Uterus (tissue), 3 donors: ENCODE measurements at regions not wholly inside any gene's neighbourhood (a gene's known extent, or its start where the extent isn't known, plus 50 kb on each side); places are given as distances from the start of the nearest gene placed in this dataset.

Experiments
- DNase-seq, 2 donors: peaks; one replicate each; pipeline ENCODE4 v3.0.0-alpha.2; 2019 to 2020
- H3K27ac ChIP-seq, 2 donors: fragments of 200-600 bp; sonication (generic); 1 replicate in 1 of 2; 2 replicates in 1 of 2; pipeline ENCODE4 v1.5.1; 2016 to 2018
- H3K27me3 ChIP-seq, 2 donors: fragments of 200-600 bp; sonication (generic); one replicate each; pipeline ENCODE4 v1.5.1; 2018 to 2019; ENCODE audit warnings: control low read depth in 1 of 2
- H3K36me3 ChIP-seq, 2 donors: fragments of 200-600 bp; sonication (generic); one replicate each; pipeline ENCODE4 v1.5.1; 2019; ENCODE audit warnings: control low read depth in 1 of 2
- H3K4me1 ChIP-seq, 2 donors: fragments of 200-600 bp; sonication (generic); one replicate each; pipeline ENCODE4 v1.5.1; 2018 to 2019; ENCODE audit warnings: control low read depth in 1 of 2
- H3K4me3 ChIP-seq, 2 donors: fragments of 200-600 bp; sonication (generic); 1 replicate in 1 of 2; 2 replicates in 1 of 2; pipeline ENCODE4 v1.5.1; 2018 to 2019; ENCODE audit warnings: mild to moderate bottlenecking in 1 of 2
- H3K9me3 ChIP-seq, 2 donors: fragments of 200-600 bp; sonication (generic); one replicate each; pipeline ENCODE4 v1.5.1; 2019; ENCODE audit warnings: control low read depth in 1 of 2
- CTCF ChIP-seq, 4 experiments: fragments of 200-600 bp in 2 of 4; fragments of 450-650 bp in 2 of 4; sonication (generic) in 2 of 4; IDR thresholded peaks; one replicate each; pipeline ENCODE4 v1.5.1; 2016 to 2019; ENCODE audit warnings: antibody characterized with exemption in 4 of 4, mild to moderate bottlenecking in 2 of 4, moderate library complexity in 1 of 4
- POLR2A ChIP-seq, 2 donors: fragments of 450-650 bp; IDR thresholded peaks; one replicate each; pipeline ENCODE4 v1.6.1; 2016; ENCODE audit warnings: antibody characterized with exemption in 2 of 2, mild to moderate bottlenecking in 1 of 2, moderate library complexity in 1 of 2
- intact Hi-C: fragments of 100-400 bp; cut with DNase I; formaldehyde crosslinking; loops from one replicate; pipeline ENCODE4 v1.15.1; 2023; ENCODE audit warnings: low total_unique reads
- donor health status: DM: yes; HTN: yes; CAD: no.

DNA sequence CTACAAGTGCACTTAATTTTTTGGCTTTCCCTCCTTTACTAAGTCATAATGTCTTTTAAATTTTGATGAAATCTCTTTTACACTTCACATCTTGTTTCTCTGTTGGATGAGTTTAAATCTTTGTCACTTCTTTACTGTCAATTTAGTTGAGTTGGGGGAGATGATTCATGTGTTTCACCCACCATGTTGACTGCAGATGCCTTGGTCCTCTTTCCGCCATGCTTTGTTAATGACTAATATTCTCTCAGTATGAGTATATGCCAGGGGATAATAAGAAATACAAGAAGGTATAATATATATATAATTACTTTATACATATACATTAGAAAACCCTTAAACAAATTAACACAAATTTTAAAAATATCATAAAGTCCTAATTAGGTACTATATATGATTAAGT, 149.7 kb upstream of the SPRED1 start:
- no peaks in the 10 kb centered on the region for H3K27me3 ChIP-seq

DNA sequence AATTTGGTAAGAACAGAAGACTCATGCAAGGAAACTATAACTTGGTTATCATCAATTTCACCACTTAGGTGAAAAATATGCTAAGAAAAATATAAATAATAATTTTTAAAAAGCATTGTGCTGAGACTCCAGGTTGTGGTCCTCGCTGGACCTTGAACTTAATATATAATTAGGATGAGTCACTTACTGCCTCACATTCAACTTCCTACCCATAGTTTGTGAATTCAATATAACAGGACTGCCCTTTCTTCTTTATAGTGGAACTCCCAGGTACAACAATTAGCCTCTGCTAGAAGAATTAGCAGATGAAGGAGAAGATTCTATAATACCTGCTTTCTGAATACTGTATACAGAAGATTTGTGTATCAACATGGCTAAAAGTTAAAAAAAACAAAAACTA, 149.1 kb upstream of the SPRED1 start:
- H3K27ac ChIP-seq, result no peak overlapping the region
- H3K36me3 ChIP-seq, result no peaks in the 10 kb centered on the region
- no peaks in the 10 kb centered on the region for H3K27me3 ChIP-seq
- no peaks in the 10 kb centered on the region for H3K9me3 ChIP-seq
- DNase-seq, result no peak
- intact Hi-C loops, result no loop called here
- H3K4me3 ChIP-seq, result no peak overlapping the region
- no peaks in the 10 kb centered on the region for H3K4me1 ChIP-seq
- no peak for TF ChIP-seq CTCF (IDR thresholded peaks at IDR 0.05)
- no peak for TF ChIP-seq POLR2A (IDR thresholded peaks at IDR 0.05)

More for the DNA sequence above, 149.7 kb upstream of the SPRED1 start:
- no peak for DNase-seq
- H3K4me1 ChIP-seq, result no peaks in the 10 kb centered on the region
- no peaks in the 10 kb centered on the region for H3K9me3 ChIP-seq
- no peak overlapping the region for H3K4me3 ChIP-seq
- TF ChIP-seq POLR2A (IDR thresholded peaks at IDR 0.05) (no peak), CTCF (IDR thresholded peaks at IDR 0.05) (no peak)
- no peak overlapping the region for H3K27ac ChIP-seq
- intact Hi-C loops, result no loop called here
- H3K36me3 ChIP-seq, result no peaks in the 10 kb centered on the region

GRCh38 chr15:38111070-38111469, 141.6 kb upstream of the SPRED1 start:
- no peak for DNase-seq
- no peak overlapping the region for H3K27ac ChIP-seq
- no peaks in the 10 kb centered on the region for H3K36me3 ChIP-seq
- no peaks in the 10 kb centered on the region for H3K9me3 ChIP-seq
- intact Hi-C loops, result no loop called here
- H3K4me3 ChIP-seq, result no peak overlapping the region
- no peak for TF ChIP-seq CTCF (IDR thresholded peaks at IDR 0.05)
- no peak for TF ChIP-seq POLR2A (IDR thresholded peaks at IDR 0.05)
- no peaks in the 10 kb centered on the region for H3K27me3 ChIP-seq
- H3K4me1 ChIP-seq, result no peaks in the 10 kb centered on the region

GRCh38 chr15:38112406-38112805, 140.2 kb upstream of the SPRED1 start:
- Histone ChIP-seq H3K27ac (no peak overlapping the region), H3K9me3 (no peaks in the 10 kb centered on the region), H3K4me1 (no peaks in the 10 kb centered on the region), H3K27me3 (no peaks in the 10 kb centered on the region), H3K36me3 (no peaks in the 10 kb centered on the region), H3K4me3 (no peak overlapping the region)
- intact Hi-C loops, result no loop called here
- no peak for DNase-seq
- TF ChIP-seq CTCF (IDR thresholded peaks at IDR 0.05) (no peak), POLR2A (IDR thresholded peaks at IDR 0.05) (no peak)

- TF ChIP-seq CTCF (IDR thresholded peaks at IDR 0.05), result no peak
- no peak for TF ChIP-seq POLR2A (IDR thresholded peaks at IDR 0.05)
- no peak for DNase-seq
- no peak overlapping the region for H3K27ac ChIP-seq
- H3K27me3 ChIP-seq, result no peaks in the 10 kb centered on the region
- no peaks in the 10 kb centered on the region for H3K4me1 ChIP-seq
- H3K36me3 ChIP-seq, result no peaks in the 10 kb centered on the region
- H3K9me3 ChIP-seq, result no peaks in the 10 kb centered on the region
- intact Hi-C loops, result no loop called here
- no peak overlapping the region for H3K4me3 ChIP-seq
Observed at GRCh38 chr15:38115121-38115520, 137.5 kb upstream of the SPRED1 start.
